COLO829 (cell line): ENCODE measurements at regions not wholly inside any gene's neighbourhood (a gene's known extent, or its start where the extent isn't known, plus 50 kb on each side); places are given as distances from the start of the nearest gene placed in this dataset.
A peak's percentile ranks its signal among the peaks of the same experiment; 100 is the strongest.
"Not testable (repeated sequence)": the region's sequence is repeated elsewhere in the genome, so short reads cannot be mapped to it uniquely, and the experiment has no call there.

Experiments
- DNase-seq: peaks from one replicate; pipeline ENCODE4 v3.0.0; 2012; ENCODE audit warnings: low spot score

DNA sequence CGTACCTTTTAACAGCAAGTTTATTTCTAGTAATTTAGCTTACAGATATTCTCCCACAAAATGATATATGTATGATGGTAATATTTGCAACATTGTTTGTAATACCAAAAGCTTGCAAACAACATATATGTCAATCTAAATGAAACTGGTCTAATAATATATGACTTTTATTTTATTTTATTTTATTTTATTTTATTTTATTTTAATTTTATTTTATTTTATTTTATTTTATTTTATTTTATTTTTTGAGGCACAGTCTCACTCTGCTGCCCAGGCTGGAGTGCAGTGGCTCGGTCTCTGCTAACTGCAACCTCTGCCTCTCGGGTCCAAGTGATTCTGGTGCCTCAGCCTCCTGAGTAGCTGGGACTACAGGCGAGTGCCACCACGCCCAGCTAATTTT lies 94.6 kb upstream of the ABCA1 start:
- DNase-seq, result not testable (repeated sequence)

DNA sequence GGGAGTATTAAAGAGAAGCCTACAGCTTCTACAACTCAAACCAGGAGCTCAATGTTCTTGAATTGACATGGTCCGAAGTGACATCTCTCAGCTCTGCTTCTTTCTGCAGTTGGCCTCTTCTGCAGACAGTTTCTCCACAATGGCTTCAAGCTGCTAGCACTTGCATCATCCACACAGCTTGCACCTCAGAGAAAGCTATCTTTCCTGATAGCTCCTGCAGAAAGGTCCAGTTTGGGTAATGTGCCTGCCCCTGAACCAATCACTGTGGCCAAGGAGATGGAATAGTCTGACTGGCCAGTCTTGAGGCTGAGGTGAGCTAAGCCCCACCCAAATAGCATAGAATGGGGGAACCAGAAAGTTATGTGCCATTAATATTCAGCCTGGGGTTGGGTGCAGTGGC lies 95.8 kb upstream of the ABCA1 start:
- DNase-seq, result no peak

DNA sequence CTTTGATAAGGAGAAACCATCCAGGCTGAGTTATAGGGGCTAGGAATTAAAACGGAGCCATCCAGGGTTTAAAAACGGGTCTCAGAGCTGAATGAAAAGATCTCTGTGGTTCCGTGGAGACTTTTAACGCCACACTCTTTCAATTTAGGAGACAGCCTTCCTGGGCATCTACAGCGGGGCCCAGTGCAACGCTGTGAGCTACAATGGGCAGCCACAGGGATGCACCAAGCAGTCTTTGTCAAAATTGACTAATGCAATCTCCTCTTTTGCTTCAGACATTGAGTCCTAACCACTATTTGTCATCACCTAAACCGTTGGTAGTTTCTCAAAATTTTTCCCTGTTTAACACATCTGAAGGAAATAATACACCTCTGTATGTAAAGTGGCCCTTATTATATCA lies 96.6 kb upstream of the ABCA1 start:
- DNase-seq, result no peak

DNA sequence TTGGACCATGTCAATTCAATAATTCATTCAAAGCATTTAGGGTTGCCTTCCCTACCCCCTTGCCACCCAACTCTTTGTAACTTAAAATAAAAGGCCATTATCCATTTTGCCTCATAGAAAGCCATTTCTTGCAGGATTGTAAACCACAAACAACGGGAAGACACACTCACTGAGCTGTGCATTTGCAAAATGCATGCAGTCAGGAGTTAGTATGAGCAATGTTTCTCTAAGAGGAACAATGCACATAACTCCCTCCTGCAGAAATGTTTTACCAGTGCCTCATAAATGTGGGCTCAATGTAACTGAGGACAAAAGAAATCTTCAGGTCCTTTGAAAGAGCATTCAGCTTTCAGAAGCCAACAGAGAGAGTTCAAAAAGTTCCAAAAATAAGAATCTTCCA lies 98.5 kb upstream of the ABCA1 start:
- peak; percentile 38 for DNase-seq

DNA sequence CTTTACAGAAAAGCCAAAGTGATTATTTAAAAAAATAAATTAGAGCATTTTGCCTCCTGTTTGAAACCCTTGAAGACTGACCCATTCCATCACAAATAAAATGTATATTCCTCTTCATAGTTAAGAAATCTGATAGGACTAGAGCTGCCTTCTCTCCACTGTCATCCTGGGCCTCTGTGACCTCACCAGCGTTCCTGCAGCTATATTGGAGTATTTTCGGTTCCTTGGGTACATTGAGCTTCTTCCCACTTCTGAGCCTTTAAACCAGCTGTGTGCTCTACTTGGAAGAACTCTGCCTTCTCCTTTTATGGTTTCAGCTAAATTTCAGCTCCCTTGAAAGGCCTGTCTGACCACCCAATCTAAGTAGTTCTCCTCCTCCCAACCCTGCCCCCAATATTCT lies 99.1 kb upstream of the ABCA1 start:
- no peak for DNase-seq

DNA sequence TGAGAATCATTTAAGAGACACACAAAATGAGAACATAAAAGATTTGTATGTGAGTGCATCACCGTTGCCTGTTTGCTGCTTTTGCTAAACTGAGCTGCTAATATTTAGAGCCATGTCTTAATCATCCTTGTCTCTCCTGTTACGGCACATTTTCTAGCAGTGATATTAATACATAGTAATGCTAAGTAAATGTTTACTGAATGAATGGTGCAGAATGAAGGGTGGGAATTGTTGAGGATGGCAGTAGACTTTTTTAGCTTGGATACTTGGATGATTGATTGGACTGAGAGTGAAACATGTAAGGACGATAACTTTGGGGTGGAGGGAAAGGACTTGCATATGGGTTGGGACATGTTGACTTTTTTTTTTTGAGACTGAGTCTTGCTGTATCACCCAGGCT lies 102.3 kb upstream of the ABCA1 start:
- DNase-seq, result no peak

DNA sequence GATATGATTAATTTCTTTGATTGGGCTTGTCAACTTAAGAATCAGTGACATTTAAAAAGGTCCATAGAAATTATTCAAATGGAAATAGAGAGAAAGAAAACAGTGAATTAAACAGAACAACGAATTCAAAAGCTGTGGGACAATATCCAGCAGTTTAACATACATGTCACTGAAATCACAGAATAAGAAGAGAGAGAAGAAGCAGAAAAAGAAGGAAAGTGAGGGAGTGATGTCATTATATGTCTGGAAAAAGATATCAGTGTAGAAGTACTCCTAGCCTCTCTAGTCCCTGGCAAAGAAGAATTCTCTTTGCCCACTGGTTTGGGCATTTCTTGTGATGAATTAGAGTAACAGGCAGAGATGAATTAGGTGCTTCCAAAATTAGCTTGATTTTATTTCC lies 109.2 kb upstream of the ABCA1 start:
- no peak for DNase-seq

DNA sequence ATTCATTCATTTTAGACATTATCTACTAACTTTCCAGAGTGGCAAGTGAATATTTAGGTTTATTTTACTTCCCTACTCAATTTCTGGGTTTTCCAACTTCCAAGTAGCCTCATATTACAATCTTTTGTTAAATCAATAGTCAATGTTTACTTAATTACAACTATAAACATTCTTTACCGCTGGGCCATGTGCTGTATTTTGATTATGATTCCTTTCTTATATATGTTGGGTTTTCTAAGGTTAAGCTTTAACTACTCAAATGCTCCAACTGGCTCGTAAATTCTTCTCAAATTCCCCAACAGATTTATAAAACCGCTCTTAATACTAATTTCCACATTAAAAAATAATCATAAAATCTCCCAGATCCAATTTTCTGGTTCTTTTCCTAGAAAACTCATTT lies 110.1 kb upstream of the ABCA1 start:
- DNase-seq, result no peak

DNA sequence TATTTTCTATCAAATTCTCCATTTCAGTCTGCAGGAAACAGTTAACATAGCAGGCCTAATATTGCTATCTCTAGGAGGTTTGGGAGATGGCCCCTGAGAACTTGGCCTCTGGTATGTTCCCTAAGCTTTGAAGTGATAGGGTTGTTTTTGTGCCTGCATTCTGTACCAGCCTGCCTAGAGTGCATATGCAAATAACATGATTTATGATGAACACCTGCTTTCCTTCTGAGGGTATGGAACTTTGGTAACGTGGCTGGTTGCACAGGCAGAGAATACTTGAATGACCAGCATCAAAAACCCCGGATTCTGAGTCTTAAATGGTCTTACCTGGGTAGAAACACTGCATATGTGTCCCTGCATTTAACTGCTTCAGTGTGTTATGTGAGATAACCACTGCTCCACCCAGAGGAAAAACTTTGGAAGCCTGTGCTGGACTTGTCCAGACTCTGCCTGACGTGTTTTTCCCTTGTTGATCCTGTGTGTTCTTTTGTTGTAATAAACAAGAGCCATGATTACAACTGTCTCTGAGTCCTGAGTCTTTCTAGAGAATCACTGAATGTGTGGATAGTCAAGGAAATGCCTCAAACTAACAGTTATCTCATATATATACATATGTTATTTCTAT lies 111.3 kb upstream of the ABCA1 start:
- no peak for DNase-seq

DNA sequence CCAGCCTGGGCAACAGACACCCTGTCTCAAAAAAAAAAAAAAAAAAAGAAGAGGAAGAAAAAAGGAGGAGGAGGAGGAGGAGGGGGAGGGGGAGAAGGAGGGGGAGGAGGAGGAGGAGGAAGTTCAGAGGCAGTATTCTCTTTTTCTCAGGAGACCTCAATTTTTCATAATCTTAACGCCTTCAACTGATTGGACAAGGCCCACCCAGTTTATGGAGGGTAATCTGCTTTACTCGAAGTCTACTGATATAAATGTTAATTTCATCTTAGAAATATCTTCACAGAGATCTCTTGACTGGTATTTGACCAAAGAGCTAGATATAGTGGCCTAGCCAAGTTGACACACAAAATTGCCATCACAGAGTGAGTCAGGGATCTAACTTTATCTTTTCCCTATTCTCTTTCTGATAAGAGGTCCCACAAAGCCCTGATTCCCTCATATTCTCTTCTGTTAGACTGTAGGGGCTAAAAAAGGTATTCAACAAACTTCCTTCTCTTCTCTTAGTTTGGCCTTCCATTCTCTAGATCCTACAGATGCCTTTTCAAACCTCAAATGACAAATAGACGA lies 115.5 kb upstream of the ABCA1 start:
- DNase-seq, result no peak

DNA sequence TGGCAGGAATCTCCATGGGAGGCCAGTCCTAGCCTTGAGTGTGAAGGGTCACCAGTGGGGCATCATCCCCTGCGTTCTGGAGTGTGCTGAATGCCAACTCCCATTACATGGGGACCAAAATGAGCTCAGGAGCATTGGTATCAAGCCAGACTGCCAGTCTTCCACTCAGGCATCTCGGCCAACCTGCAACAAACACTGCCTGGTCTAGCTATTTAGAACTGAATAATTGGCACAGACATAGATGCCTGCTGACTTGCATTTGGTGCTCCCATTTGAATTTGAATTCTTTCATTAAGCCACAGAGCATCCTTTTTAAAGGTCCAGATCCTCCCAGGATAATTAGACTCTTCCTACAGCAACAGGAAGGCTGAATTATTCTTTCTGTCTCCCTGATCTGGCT lies 116.6 kb upstream of the ABCA1 start:
- no peak for DNase-seq

DNA sequence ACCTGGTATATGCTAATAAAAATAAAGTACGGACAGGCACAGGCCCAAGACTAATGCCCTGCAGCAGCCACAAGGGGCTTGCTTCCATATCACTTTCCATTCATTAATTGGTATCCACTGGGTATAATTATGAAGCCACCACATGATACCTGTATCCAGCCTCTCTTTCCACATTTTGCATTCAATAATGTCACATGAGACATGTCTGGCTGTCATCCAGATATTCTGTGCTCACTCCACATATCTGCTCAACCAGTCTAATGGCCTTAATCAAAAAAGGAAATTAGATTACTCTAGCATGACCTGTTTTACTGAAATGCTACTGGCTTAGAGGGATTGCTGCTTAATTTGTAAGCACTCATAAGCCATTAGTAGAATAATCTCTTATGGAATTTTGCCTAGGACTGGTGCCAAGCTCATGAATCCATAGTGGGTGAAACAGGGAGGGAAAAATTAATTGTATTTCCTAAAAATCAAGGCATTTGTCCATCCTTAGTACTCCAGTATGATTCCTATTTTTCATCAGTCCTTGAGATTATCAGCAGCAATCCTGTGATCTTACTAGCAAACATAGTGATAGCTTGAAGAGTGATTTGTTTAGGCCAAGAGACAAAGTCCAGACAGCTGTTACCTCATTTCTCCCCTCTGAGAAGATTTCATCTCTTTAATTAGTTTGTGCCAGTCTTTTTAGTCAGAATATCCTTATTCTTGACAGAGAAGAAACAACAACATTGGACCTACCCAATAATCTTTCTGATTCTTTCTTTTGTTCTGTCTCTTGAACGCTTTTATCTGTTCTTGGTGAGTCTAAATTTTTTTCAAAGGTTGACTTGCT lies 119.2 kb upstream of the ABCA1 start:
- no peak for DNase-seq

DNA sequence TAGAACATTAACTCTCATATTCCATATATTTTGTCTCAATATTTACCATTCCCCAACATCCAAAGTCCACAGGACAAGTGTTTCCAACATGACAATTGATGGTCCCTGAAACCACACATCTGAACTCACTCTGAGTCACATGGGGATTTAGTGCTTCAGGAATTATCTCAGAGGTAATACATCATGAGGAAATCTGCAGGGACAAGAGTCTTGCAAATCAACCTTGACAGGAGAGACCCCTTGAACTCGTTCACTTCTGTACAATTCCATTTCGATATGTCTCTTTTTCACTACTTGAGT lies 119.7 kb upstream of the ABCA1 start:
- no peak for DNase-seq

DNA sequence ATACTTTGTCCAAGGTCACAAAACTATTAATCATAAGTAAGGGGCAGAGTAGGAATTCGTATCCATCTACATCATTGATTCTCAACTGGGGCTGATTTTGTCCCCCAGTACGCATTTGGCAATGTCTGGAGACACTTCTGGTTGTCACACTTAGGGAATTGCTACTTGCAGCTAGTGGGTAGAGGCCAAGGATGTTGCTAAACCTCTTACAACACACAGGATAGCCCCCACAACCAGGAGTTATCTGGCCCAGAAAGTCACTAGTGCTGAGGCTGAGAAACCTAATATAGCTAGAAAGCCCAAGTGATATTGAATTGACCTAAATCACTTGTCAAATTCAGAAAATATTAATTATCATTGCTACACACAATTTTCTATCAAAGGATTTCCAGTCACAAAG lies 120.4 kb upstream of the ABCA1 start:
- no peak for DNase-seq

DNA sequence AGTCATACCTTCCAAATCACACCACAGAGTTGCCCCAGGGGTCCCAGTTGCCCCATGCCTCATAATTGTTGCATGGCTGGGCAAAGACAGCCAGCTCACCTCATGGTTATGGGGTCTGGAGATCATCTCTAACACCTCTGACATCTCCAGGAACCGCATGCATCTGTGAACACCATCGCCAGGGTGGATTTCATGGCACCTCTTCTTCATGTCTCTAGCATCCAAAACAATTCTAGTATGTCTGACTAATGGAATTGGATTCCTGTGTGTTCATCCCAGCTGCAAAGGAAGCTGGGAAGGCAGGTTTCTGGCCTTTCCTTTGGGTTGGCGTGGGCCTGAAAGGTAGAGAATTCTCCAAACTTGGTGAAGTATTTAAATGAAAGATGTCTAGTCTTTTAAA lies 122.3 kb upstream of the ABCA1 start:
- DNase-seq, result no peak

DNA sequence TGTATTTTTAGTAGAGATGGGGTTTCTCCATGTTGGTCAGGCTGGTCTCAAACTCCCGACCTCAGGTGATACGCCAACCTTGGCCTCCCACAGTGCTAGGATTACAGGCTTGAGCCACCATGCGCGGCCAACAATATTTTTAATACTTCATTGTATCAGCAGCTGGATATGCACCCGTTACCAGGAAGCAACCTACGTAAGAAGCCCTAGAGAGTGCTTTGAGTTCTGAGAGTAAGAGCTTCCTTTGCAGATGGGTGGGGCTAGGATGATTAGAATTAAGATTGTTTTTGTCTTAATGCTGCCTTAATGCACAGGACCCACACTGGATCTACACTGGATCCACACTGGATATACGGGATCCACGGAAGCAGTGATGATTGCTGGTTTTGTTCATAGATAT lies 123.9 kb upstream of the ABCA1 start:
- DNase-seq, result no peak

DNA sequence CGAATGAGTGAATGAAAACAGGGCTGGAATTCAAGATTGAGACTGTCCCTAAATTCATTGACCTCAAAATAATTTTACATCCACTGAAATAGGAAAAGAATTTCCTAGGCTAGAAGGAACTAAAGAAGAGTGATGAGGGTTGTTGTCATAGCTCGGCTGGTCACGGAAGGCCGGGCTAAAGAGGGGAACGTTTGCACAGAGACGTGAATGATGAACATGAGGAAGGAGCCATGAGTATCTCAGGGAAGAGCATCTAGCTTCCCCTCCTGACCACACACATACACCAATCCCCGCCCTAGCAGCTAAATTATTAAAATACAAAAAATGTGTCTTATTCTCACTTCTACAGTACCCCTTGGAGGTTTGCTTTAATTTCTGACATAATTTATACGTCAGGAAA lies 124.4 kb upstream of the ABCA1 start:
- DNase-seq, result no peak

DNA sequence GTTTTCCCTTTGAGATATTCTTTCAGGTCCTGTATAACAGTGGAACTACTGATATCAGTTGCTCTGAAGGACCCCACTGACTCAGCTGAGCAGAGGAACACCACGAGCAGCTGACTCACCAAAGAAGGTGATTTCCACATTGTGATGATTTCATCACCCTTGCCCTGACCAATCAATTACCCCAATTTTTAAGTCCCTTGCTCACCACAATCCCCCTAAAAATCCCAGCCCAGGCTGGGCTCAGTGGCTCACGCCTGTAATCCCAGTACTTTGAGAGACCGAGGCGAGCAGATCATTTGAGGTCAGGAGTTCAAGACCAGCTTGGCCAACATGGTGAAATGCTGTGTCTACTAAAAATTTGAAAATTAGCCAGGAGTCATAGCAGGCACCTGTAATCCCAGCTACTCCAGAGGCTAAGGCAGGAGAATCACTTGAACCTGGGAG lies 125.3 kb upstream of the ABCA1 start:
- peak; percentile 26 for DNase-seq

DNA sequence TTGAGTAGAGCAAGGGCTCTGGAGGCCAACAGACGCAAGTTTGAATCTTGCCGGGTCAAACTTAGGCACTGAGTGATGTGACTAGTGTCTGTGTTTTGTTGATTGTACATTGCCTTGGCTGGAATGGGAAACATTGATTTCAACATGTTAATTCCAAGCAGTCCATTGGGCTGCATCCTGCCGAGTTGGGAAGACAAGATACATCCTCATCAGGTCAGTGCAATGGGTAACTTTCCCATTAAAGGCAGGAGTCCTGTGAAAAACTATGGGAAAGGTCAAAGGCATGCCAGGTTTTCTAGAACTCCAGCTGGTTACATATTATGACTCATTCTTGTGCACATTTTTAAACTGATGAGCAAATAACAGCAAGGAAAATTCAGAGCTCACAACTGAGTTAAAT lies 126.5 kb upstream of the ABCA1 start:
- DNase-seq, result no peak

DNA sequence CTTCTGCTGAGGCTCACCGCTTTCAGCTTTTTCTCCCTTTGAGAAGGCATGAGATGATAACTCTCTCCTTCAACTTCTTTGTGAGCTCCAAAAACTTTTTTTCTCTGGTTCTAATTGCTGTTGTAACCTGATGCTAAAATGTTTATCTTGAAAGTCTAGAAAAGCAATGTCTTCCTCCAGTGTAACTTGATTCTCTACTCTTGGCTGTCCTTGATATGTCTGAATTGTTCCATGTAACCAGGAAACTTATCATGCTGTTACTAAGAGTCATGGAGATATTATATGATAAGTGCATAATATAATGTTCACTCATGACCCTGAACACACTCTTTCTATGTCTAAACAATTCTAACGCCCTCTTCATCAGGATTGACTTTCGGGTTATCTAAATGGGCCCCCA lies 128.0 kb upstream of the ABCA1 start:
- DNase-seq, result no peak

DNA sequence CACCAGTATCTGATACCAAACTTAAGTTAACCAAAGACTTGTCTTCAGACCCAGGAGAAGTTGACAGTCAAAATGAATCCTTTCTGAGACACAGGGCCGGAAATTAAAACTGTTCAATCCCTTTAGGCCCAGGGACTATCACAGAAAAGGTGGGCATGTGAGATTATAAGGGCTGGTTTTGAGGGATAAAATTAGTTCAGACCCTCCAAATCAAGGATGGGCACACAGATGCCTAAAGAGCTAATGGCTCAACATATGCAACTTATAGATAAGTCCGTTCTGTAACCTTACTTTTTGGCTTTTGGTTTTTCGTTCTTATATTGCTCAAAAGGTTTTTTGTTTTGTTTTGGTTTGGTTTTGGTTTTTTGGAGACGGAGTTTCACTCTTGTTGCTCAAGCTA lies 129.6 kb upstream of the ABCA1 start:
- DNase-seq, result no peak

DNA sequence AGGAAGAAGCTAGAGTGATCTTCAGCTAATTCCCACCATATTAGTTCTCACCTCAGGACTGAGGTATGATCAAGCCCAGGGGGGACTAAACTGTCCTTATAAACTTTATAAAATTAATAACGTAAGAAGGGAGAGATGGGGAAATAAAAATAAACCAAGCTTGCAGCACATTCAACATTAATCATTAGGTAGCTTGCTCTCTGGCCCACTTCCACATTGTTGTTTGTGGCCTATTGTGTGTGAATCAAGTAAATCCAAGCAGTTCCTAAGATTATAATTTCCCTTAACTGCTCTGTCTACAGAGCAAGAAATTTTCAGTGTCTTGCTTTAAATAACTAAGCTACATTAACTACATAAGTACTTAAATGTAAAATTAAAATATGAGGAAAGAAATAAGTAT lies 131.3 kb upstream of the ABCA1 start:
- DNase-seq, result no peak

DNA sequence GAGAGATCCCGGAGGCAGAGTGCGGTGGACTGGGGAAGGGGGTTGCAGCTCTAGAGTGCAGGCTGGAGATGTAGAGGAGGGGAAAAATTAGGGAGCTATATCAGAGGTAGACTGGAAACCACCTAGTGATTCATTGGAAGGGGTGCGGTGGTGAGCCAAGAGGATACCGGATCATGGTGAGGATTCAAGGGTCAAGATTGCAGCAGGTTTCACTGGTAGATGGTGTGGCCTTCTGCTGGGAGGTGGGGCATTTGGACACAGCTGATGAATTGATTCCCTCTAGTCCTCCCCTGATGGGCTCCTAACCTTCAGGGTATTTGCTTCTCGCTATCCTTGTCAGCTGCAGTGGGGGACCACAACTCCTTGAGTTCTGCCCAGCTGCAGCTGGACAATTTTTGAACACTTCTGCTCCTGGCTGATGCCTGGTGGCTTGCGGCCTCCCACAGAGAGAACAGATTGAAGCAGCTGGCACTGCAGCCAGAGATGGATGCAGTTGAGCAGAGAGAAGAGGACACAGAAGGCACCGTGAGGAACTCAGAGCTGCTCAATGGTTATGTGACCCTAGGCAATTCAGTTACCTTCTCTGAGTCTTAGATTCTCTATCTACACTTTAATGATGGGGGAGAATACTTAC lies 134.4 kb upstream of the ABCA1 start:
- DNase-seq, result no peak
